ENCODE measurements at regions not wholly inside any gene's neighbourhood (a gene's known extent, or its start where the extent isn't known, plus 50 kb on each side); places are given as distances from the start of the nearest gene placed in this dataset. TPM values are rescaled to one million over a fixed set of nuclear protein-coding genes. Genes with fewer than 3 reads are reported as not detected.

Small RNA genes lying in the stretch of these regions (small RNA-seq; reads per million reads assigned to genes)
- gene AC113367.2 (not detected), gene RNU7-53P (not detected)

All from skeletal muscle tissue (tissue), 1 donor.